Stomach (tissue), 4 donors: ENCODE measurements at regions not wholly inside any gene's neighbourhood (a gene's known extent, or its start where the extent isn't known, plus 50 kb on each side); places are given as distances from the start of the nearest gene placed in this dataset.

Experiments used
- EP300 ChIP-seq: sonication (generic); formaldehyde crosslinking; IDR thresholded peaks from one replicate; pipeline ENCODE4 v1.6.1; 2017; ENCODE audit warnings: antibody characterized with exemption
- POLR2AphosphoS5 ChIP-seq, 3 donors: sonication (generic); formaldehyde crosslinking; IDR thresholded peaks; one replicate each; pipeline ENCODE4 v1.6.1; 2016; ENCODE audit warnings: antibody characterized with exemption in 3 of 3
- TF ChIP-seq, protein P1 (sequence below), 7 experiments: fragments of 450-650 bp in 4 of 7; fragments of 200-600 bp in 3 of 7; sonication (generic) in 3 of 7; IDR thresholded peaks; one replicate each; pipeline ENCODE4 v1.5.1; 2016 to 2019; ENCODE audit warnings: antibody characterized with exemption in 7 of 7, control low read depth in 2 of 7, mild to moderate bottlenecking in 1 of 7

DNA sequence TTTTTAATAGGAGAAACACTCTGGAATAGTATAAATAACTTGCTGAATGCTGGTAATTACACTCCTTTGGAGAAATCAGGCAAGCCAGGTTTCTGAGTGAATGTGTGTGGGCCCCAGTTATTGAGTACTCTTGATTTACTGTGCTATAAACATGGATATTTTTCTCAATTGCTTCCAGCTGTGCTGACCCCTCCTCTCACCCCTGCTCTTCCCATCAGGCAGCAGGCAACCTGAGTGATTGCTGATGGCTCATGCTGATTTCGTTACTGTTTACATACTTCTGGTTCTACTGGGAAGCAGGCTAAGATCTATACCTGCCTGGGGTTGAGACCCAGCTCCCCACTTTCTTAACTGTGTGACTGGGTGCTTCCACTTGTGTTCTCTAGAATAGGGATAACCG is 68.5 kb downstream of the DHCR7 start:
- no peak for TF ChIP-seq POLR2AphosphoS5 (IDR thresholded peaks at IDR 0.05)
- TF ChIP-seq, protein P1, sequence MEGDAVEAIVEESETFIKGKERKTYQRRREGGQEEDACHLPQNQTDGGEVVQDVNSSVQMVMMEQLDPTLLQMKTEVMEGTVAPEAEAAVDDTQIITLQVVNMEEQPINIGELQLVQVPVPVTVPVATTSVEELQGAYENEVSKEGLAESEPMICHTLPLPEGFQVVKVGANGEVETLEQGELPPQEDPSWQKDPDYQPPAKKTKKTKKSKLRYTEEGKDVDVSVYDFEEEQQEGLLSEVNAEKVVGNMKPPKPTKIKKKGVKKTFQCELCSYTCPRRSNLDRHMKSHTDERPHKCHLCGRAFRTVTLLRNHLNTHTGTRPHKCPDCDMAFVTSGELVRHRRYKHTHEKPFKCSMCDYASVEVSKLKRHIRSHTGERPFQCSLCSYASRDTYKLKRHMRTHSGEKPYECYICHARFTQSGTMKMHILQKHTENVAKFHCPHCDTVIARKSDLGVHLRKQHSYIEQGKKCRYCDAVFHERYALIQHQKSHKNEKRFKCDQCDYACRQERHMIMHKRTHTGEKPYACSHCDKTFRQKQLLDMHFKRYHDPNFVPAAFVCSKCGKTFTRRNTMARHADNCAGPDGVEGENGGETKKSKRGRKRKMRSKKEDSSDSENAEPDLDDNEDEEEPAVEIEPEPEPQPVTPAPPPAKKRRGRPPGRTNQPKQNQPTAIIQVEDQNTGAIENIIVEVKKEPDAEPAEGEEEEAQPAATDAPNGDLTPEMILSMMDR (IDR thresholded peaks at IDR 0.05): no peak
- TF ChIP-seq EP300: no peak
